ENCODE measurements at regions not wholly inside any gene's neighbourhood (a gene's known extent, or its start where the extent isn't known, plus 50 kb on each side); places are given as distances from the start of the nearest gene placed in this dataset.
"Not testable (repeated sequence)": the region's sequence is repeated elsewhere in the genome, so short reads cannot be mapped to it uniquely, and the experiment has no call there.

DNA sequence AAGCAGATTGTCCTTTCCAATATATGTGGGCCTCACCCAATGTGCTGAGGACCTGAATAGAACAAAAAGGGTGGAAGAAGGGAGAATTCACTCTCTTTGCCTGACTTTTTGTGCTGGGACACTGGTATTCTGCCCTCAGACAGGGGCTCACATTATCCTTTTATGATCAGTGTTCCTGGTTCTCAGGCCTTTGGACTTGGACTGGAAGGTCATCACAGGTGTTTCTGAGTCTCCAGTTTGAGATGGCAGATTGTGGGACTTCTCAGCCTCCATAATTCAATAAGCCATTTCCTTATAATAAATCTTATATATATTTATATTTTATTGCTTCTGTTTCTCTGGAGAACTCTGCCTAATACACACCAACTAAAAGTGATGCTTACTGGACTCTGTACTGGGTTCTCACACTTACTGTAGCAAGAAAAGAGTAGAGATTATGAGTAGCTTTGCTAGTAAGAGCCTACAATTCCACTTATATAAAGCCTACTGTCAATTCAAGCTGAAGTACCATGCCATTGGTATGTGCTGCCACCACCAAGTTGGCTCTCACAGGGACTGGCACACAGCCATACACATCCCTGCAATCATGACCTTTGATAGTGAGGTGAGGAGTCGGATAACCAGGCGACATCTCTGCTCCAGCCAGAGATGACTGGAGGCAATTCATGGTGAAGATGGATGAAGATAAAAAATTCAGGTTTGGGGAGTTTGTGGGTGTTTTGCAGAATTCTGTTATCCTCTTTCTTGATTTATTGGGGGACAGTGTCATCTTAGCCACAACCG, 130.7 kb upstream of the NR3C1 start:
- no peak for DNase-seq (ENCODE audit: low spot score)

DNA sequence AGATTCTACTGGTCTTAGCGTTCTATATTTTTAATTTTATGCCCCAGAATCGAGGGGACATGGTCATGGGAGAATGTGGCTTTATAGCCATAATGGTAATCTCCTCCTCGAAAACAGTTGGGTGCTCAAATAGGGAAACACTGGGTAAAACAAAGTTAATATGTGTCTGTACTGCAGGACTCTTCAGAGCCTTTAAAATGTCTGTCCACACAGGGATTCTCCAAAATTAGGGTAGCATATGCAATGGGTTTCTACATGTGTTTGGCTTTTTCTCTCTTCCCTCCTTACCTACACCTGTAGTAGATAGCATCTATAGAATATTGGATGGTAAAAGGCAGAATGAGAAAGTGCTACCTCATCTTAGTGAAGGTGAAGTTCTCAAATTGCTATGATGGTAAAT, 130.0 kb upstream of the NR3C1 start:
- DNase-seq (ENCODE audit: low spot score): no peak

DNA sequence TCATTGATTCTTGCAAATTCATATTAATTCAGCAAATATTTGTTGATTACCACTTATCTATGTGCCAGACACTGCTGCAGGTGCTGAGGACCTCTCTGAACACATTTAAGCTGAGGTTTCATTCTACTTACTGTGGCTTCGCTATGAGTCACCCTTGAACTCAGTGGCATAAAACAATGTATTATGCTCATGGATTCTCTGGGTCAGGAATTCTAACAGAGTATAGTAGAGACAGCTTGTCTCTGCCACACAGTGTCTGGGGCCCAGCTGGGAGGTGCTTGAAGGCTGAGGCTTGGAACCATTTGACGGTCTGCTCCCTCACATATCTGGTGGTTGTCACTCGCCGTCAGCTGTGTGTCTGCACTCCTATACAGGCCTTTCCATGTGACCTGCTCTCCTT, 124.3 kb upstream of the NR3C1 start:
- DNase-seq (ENCODE audit: low spot score): no peak

DNA sequence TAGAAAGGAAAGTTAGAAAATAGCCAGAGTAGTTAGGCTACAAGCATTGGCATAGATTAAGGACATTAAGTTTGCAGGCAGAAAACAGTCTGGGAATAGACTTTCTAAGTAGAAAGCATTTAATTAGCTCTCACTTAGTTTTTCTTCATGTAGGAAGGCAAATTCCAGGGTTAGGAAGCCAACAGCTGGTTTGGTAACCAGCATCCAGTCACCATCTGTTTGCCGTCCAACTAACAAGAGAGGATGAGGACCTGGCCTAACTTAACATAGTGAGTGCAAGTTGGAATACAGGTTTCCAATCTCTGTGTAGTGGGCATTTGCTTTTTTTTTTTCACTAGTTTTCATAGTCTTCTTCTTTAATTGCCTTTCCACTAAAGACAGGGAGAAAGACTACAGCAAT, 121.7 kb upstream of the NR3C1 start:
- DNase-seq (ENCODE audit: low spot score): no peak

DNA sequence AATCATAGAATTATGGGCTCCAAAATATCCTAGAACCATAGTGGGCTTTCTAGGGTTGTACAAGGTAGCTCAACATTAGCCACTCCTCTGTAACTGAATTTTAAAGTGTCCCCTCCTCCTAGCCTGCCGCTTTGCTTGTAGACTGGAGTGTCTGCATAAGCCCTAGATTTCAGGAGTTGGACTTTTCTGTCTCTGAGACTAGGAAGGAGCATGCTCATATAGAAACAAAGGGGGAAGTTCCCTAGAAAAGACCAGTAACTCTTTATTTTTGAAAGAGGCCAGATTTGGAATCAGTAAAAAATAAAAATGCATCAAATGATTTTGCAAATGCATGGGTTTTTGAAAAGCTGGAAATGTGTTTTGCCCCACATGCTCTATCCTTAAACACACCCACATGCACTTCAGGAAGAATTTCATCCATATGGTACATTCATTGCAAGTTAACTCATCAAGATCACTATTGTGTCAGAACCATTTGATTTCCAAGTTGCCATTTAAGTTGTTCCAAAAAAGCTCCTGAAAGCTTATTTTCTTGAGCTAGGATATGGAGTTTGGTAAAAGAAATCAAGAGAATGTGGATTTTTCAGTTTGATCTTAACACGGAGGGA, 121.0 kb upstream of the NR3C1 start:
- DNase-seq (ENCODE audit: low spot score): no peak

DNA sequence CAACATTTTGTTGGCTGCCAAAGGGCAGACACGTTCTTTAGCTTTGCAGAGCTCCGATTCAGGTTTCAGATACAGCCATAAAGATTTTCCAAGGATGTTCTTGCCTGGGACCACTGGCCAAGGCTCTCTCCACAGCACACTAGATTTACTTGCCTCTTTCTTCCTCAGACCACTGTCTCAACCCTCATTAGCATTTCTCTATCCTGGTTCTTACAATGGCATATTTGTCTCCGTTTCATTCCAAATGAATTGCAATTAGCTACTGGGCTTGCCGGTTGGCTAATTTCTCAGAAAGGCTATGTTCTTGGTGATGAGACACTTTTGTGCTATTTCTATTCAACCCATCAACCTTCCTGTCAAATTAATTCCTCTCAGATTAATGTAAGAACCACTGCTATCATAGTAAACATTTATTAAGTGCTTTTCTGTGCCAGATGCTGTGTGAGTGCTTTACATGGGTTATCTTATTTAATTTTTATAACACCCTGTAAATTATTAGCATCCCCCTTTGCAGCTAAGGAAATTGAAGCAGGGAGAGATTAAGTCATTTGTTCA, 118.4 kb upstream of the NR3C1 start:
- DNase-seq (ENCODE audit: low spot score): no peak

DNA sequence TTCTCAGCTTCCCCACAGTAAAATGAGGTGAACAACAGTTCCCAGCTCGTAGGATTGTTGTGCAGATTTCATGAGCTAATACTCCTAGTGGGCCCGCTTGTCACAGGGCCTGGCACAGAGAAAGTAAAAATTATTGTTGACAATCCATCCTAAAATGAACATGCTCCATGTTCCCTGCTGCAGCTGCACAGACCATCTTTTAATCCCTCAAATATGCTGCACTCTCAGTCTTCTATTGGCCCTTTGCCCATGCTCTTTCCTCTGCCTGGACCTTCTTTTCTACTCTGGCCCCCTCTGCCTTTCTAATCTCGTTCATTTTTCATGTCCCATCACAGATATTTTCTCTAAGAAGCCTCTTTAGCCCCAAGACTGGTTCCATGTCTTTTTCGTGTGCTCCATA, 117.7 kb upstream of the NR3C1 start:
- no peak for DNase-seq (ENCODE audit: low spot score)

DNA sequence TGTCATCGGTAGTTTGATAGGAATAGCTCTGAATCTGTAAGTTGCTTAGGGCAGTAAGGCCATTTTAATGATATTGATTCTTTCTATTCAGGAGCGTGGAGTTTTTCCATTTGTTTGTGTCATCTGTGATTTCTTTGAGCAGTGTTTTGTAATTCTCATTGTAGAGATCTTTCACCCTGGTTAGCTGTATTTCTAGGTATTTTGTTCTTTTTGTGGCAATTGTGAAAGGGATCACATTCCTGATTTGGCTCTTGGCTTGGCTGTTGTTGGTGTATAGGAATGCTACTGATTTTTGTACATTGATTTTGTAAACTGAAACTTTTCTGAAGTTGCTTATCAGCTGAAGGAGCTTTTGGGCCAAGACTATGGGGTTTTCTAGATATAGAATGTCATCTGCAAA, 115.7 kb upstream of the NR3C1 start:
- not testable (repeated sequence) for DNase-seq (ENCODE audit: low spot score)

DNA sequence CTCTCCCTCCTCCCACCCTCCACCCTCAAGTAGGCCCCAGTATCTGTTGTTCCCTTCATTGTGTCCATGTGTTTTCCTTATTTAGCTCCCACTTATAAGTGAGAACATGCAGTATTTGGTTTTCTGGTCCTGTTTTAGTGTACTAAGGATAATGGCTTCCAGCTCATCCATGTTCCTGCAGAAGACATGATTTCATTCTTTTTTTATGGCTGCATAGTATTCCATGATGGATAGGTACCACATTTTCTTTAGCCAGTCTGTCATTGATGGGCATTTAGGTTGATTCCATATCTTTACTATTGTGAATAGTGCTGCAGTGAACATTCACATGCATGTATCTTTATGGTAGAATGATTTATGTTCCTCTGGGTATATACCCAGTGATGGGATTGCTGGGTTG, 114.3 kb upstream of the NR3C1 start:
- not testable (repeated sequence) for DNase-seq (ENCODE audit: low spot score)

DNA sequence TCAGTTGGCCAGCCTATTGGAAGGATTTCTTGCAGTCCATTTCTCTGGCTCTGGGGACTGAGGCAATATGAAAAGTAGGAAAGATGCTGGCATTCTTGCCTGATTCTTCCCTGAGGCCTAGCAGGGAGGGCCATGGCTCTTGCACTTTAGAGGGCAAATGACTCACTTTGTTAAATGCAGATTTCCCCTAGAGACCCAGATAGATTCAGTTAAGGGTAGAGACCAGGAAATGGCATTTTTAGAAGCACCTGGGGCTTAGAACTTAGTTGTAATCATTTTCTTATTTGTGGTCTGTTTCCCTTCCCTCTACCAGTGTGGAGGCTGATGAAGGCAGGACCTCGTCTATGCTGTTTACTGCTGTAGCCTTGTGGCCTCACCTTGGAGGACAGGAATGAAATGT, 112.8 kb upstream of the NR3C1 start:
- DNase-seq (ENCODE audit: low spot score): no peak

DNA sequence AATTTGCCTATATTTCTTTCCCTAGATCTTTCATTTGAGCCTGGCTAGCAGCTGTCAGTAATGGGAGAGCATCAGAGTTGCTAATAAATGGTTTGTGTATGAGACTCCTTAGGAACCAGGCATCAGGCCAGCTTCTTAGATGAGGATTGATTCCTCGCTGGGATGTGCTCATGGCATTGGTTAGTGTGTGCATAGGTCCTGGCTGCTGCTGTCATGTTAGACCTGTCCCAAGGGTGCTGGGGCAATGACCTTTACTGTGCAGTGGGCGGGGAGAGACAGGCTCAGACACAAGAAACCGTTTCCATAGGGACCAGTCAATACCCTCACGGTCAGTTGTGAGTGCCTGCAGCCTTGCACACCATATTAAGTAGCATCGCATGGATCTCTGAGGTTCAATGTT, 112.3 kb upstream of the NR3C1 start:
- DNase-seq (ENCODE audit: low spot score): no peak

DNA sequence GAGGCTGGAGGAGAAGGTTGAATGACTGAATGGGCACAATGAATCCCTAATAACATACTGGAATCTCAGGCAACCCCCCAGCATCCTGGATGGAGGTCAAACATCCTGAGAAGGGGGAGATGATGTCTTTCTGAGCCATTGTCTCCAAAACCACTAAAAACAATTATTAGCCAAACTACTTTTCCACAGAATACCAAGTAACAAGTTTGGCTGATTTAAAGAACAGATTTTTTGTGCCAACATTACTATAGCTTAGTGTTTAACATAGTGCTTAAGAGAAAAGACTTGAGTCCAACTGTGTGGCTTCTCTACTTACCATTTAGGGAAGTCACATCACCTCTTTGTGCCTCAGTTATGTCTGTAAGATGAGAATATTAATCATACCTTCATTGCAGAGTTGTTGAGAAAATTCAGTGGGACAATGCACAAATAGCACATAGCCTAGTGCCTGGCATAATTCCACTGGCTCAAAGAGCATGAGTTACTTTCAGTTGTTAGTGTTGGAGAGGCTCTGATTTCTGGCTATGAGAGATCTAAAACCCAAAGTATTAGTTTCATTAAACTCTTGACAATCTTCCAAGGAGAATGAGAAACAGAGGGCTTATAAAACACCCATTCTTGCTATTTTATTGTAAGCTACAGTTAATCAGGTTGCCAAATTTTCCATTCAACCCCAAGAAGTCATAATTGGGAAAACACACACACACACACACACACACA, 111.3 kb upstream of the NR3C1 start:
- DNase-seq (ENCODE audit: low spot score): no peak

DNA sequence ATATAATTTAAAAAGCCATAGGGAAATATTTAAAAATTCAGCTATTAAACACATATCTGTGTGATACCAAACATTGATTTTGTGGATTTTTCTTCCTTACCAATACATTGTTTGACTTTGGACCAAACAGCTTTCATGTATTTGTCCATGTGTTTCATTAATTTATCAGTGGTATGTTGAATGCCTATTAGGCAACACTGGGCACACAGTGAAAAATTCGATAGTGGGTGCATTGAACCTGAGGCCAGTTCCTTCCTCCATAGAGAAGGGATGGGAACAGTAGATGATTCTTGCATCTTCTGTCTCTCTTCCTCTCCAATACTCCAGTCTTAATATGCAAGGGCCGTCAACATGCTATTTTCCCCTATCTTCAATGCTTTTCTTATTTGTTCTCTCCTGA, 110.2 kb upstream of the NR3C1 start:
- no peak for DNase-seq (ENCODE audit: low spot score)

DNA sequence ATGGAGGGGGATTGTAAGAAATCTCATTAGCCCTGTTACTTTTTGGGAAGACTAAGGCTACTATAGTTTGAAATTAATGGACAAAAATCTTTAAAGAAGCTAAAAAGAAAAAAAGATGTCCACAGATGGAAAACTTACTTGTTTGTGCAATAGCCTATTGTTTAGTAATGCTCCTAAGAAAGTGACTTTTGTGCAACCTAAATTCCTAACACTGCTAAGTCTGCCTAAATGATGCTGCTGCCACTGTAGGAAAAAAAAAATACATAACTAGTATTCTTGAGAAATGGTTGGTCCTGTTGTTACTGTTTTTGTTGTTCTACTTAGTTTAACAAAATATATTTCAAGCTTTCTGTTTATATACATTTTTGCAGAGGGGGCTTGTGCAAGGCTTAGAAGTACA, 108.2 kb upstream of the NR3C1 start:
- DNase-seq (ENCODE audit: low spot score): no peak

DNA sequence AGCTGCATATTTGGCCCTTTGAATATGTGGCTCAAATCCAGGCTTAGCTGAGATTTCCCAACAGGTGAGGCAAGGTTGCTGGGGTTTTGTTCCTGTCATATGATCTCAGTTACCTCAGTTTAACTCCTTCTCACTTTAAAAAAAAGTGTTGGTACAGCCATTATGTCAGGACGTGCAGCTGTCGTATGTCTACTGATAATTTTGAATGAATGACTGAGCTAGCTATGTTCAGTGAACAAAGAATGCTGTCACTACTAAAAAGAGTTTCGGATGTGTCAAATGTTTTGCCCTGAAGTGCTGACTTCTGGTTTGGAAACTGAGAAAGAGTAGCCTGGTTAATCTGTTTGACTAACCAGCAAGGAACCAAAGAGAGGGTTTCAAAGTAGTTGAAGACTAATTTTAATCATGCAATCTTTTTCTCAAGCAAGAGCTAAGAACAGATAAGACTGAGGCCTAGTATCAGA, 106.3 kb upstream of the NR3C1 start:
- DNase-seq (ENCODE audit: low spot score): no peak

DNA sequence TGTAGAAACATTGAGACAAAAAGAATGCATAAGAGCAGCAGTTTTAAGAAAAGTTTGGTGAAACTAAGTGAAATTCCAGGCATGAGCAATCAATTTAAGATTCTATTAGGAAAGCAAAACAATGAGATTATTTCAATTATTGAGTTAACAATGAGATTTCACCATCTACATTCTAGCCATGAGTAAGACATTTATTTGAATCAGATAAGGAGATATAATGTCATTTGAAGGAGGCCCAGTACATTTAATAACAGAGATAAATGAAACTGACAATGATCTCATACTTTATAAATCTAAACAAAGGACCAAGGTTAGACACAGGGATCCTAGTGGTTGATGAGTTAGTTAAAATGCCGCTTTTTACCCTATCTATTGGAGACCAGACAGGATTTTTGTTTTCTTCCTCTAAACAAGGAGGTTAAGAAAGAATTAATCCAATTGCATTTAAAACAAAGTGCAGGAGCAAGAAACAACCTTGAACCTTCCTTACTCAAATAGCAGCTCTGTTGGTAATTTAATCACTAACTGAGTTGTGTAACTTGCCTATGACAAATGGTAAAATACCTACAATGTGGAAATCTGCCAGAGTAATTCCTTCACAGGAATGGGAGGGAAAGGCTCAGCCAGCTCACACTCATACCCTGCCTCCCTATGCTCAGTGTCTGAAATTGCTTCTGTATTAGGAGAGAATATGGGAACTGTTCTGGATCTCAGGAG, 103.5 kb upstream of the NR3C1 start:
- DNase-seq (ENCODE audit: low spot score): peak; percentile 64

DNA sequence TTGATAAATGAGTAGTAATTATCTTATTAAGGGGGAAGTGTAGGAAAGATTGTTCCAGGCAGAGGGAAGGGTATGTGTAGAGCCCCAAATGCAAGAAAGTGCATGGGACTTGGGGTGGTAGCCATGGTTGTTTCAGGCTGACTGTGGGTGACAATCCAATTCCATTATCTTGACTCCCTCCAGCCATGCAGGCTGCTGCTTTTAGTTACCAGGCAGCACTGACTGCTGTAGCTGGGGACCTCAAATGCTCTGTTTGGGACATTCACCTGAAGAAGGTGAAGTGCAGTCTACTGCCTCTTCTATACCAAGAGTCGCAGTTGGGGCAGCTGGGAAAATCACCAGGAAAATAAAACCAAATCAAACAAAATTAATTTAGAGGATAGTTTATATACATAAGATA, 102.4 kb upstream of the NR3C1 start:
- no peak for DNase-seq (ENCODE audit: low spot score)

DNA sequence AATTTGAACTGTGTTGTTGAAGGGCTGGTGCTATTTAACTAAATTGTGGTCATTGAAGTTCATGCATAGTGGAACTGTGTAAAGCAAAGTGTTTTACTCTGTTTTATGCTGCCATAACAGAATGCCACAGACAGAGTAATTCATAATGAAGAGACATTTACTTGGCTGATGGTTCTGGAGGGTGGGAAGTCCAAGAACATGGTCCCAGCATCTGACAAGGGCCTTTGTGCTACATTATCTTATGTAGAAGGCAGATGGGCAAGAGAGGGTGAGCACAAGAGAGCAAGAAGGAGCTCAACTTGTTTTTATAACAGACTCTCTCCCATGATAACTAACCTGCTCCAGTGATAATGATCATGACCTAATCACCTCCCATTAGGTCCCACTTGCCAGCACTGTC, 101.9 kb upstream of the NR3C1 start:
- DNase-seq (ENCODE audit: low spot score): no peak

DNA sequence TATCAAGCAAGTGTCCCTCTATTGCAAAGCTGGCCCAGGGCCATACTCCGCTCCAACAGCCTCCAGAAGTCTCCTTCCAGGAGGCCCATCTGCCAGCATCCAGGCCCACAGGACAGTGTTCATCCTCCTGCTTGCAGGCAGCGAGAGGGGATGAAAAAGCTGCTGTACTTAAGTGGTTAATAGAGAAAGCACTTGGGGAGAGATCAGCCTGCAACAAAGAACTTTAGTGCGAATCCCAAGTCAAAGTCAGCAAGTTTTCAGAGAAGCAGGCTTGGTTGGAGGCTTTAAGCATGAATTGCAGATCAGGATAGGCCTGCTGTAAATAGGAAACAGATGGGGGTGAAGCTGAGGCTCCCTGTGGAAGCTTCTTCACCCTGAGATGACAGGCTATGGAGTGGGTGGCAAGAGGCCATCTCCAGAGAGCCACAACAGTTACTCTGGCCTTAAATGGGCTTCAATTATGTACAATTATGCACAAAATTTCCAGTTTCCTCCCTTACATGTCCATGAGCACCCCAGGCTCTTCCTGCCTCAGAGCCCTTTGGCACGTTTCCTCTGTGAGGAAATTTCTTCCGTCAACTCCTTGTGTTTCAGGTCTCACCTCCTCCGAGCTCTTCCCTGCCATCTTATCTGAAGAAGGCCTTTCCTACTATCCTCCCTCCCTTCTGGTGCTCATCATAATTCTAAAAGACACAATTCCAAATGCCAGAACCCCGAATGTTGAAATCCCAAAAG, 98.0 kb upstream of the NR3C1 start:
- DNase-seq (ENCODE audit: low spot score): no peak

DNA sequence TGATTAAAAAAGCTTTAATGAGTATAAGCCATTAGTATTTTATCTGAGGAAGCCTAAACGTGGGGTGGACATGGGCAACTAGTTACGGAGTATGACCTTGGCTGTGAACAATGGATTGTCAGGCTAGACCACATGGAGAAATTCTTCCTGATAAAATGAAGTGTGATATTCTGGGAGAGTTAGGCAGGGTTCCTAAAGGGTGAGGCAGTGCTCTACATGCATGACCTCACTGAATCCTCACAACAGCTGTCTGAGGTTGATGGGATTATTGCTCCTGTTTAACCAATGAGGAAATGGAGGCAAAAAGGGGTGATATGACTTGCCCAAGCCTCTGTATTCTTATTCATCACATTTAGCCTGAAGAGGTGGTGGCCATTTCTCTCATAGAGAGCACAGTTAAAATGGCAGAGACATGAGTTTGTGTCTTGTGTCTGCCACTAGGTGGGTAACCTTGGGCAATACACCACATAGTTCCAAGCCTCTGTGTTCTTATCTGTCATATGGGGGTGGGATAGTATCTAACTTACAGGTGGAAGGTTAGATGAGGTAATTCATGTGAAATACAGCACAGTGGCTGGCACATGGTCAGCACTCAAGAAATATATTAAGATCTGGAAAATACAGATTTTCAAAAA, 96.1 kb upstream of the NR3C1 start:
- no peak for DNase-seq (ENCODE audit: low spot score)

DNA sequence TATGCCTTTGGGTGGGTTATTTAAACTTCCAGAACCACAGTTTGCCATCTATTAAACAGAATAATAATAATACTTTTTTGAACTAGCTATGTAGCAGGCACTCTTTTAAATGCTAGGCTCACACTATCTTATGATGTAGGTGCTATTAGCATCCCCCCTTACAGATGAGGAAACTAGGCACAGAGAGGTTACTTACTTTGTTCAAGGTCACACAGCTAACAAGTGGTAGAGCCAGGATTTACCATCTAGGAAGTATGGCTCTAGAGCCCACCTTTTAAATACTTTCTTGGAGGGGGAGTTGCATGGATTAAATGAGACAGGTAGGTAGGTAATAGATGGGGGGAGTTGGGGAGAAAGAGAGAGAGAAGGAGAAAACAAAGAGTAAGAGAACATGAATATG, 95.3 kb upstream of the NR3C1 start:
- no peak for DNase-seq (ENCODE audit: low spot score)
